ENCODE measurements at regions not wholly inside any gene's neighbourhood (a gene's known extent, or its start where the extent isn't known, plus 50 kb on each side); places are given as distances from the start of the nearest gene placed in this dataset.

- no peak for TF ChIP-seq TAF1 (IDR thresholded peaks at IDR 0.05; ENCODE audit: borderline replicate concordance, low read depth, low read length)
- no peak for TF ChIP-seq POLR2A (IDR thresholded peaks at IDR 0.05; ENCODE audit: low read depth, low read length)
These were observed 130.4 kb downstream of the IRS1 start for GRCh38 chr2:226669249-226669648.

Data from GM12892 (cell line).